ENCODE measurements at regions not wholly inside any gene's neighbourhood (a gene's known extent, or its start where the extent isn't known, plus 50 kb on each side); places are given as distances from the start of the nearest gene placed in this dataset.

DNA sequence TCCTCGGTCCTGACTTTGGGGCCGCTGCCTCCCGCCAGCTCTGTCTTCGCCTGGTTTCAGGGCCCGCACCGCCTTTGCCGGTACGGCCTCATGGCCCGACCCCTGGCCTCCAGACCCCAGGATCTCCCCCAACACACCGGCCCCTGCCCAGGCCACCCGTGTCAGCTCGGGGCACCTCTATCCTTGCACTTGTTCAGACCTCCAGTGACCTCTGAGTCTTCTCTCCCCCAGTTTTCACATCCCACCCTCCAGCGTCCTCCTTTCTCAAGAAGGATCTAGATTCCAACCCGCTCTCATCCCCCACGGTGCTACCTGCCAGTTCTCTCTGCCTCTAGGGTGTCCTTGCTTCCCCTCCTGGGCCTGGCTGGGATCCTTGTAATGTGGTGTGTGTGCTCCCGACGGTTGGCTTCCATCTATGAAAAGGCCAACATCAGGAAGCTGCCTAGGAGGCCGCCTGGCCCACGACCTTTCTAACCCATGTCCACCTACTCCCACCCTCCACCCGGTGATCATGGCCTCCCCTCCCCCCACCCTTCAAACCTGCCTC is 61.1 kb downstream of the SPATA31C2 start:
- no peaks in the 10 kb centered on the region for H3K36me3 ChIP-seq (ENCODE audit: control insufficient read depth, insufficient read depth, low read length)
- H3K27me3 ChIP-seq (ENCODE audit: control insufficient read depth, insufficient read depth, low read length) = no peaks in the 10 kb centered on the region
- DNase-seq (ENCODE audit: low read depth) = no peak
- H3K4me3 ChIP-seq (ENCODE audit: low read depth, low read length) = no peak overlapping the region
- TF ChIP-seq, protein P1, sequence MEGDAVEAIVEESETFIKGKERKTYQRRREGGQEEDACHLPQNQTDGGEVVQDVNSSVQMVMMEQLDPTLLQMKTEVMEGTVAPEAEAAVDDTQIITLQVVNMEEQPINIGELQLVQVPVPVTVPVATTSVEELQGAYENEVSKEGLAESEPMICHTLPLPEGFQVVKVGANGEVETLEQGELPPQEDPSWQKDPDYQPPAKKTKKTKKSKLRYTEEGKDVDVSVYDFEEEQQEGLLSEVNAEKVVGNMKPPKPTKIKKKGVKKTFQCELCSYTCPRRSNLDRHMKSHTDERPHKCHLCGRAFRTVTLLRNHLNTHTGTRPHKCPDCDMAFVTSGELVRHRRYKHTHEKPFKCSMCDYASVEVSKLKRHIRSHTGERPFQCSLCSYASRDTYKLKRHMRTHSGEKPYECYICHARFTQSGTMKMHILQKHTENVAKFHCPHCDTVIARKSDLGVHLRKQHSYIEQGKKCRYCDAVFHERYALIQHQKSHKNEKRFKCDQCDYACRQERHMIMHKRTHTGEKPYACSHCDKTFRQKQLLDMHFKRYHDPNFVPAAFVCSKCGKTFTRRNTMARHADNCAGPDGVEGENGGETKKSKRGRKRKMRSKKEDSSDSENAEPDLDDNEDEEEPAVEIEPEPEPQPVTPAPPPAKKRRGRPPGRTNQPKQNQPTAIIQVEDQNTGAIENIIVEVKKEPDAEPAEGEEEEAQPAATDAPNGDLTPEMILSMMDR (IDR thresholded peaks at IDR 0.05; ENCODE audit: insufficient read depth, low read length, poor library complexity, severe bottlenecking) = no peak

- H3K4me3 ChIP-seq (ENCODE audit: low read depth, low read length) = peak overlapping the region; percentile 42
- no peaks in the 10 kb centered on the region for H3K27me3 ChIP-seq (ENCODE audit: control insufficient read depth, insufficient read depth, low read length)
- peak; percentile 78 for DNase-seq (ENCODE audit: low read depth)
- no peaks in the 10 kb centered on the region for H3K36me3 ChIP-seq (ENCODE audit: control insufficient read depth, insufficient read depth, low read length)
- TF ChIP-seq, protein P1 (IDR thresholded peaks at IDR 0.05; ENCODE audit: insufficient read depth, low read length, poor library complexity, severe bottlenecking) = peak; percentile 18
Measured at GRCh38 chr9:88076286-88077070, 61.8 kb downstream of the SPATA31C2 start.

DNA sequence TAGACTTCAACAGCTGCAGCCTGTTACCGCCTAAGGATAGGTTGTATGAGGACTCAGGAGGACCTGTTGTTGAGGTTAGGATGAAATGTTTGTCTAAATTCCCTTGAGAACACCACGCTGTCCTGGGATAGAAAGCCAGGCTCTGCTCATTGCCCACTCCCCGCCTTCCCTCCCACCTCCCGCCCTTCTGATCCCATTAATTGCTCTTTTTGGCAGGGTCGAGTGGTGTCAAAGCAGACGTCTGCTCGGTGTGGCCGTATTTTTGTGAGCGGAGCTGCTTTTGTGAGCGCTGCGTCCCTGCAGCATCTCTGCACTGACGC is 62.3 kb downstream of the SPATA31C2 start:
- Histone ChIP-seq H3K27me3 (ENCODE audit: control insufficient read depth, insufficient read depth, low read length) (no peaks in the 10 kb centered on the region), H3K36me3 (ENCODE audit: control insufficient read depth, insufficient read depth, low read length) (no peaks in the 10 kb centered on the region), H3K4me3 (ENCODE audit: low read depth, low read length) (peak overlapping the region; percentile 42)
- DNase-seq (ENCODE audit: low read depth) = no peak
- TF ChIP-seq, protein P1 (IDR thresholded peaks at IDR 0.05; ENCODE audit: insufficient read depth, low read length, poor library complexity, severe bottlenecking) = no peak

DNA sequence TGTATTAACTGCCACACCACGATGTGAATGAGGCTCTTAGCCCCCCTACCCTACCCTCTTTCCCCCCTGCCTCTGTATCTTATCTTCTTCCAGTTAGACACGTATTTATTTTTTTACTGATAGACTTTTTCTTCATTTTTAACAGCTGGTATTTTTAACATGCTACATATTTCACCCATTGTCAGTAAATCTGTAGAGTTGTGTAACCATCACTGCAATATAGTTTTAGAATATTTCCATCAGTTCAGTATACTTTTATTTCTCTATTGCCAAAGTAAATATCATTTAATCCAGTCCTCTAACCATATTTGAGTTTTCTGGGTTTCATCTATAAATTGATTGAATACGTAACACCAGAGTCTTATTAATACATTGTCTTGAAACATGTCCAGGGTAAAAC is 62.8 kb downstream of the SPATA31C2 start:
- H3K36me3 ChIP-seq (ENCODE audit: control insufficient read depth, insufficient read depth, low read length) = no peaks in the 10 kb centered on the region
- no peaks in the 10 kb centered on the region for H3K27me3 ChIP-seq (ENCODE audit: control insufficient read depth, insufficient read depth, low read length)
- DNase-seq (ENCODE audit: low read depth) = no peak
- H3K4me3 ChIP-seq (ENCODE audit: low read depth, low read length) = no peak overlapping the region
- TF ChIP-seq, protein P1 (IDR thresholded peaks at IDR 0.05; ENCODE audit: insufficient read depth, low read length, poor library complexity, severe bottlenecking) = no peak

DNA sequence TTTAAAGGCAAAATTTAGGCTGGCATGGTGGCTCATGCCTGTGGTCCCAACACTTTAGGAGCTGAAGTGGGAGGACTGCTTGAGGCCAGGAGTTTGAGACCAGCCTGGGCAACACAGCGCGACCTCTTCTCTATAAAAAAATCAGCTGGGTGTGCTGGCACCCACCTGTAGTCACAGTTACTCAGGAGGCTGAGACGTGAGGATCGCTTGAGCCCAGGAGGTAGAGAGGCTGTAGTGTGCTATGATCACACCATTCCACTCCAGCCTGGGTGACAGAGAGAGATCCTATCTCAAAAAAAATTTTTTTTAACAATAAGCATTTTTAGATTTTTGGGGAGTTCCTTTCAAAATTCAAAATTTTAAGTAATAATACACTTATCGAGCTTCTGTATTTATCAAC is 63.3 kb downstream of the SPATA31C2 start:
- TF ChIP-seq, protein P1 (IDR thresholded peaks at IDR 0.05; ENCODE audit: insufficient read depth, low read length, poor library complexity, severe bottlenecking) = no peak
- Histone ChIP-seq H3K36me3 (ENCODE audit: control insufficient read depth, insufficient read depth, low read length) (no peaks in the 10 kb centered on the region), H3K27me3 (ENCODE audit: control insufficient read depth, insufficient read depth, low read length) (no peaks in the 10 kb centered on the region), H3K4me3 (ENCODE audit: low read depth, low read length) (no peak overlapping the region)
- DNase-seq (ENCODE audit: low read depth) = no peak
